GM18868 (cell line): ENCODE measurements at regions not wholly inside any gene's neighbourhood (a gene's known extent, or its start where the extent isn't known, plus 50 kb on each side); places are given as distances from the start of the nearest gene placed in this dataset.
"Not testable (repeated sequence)": the region's sequence is repeated elsewhere in the genome, so short reads cannot be mapped to it uniquely, and the experiment has no call there.

Experiments
- ATAC-seq: cut with Tn5 transposase; IDR thresholded peaks from one replicate; pipeline ENCODE4 v1.9.1; 2021; ENCODE audit warnings: mild to moderate bottlenecking, moderate library complexity; ENCODE audit not compliant: unreplicated experiment

- no peak for ATAC-seq
Measured at GRCh38 chr13:94824601-94825000, 112.3 kb upstream of the SOX21 start.

GRCh38 chr13:94822356-94822755 lies 110.0 kb upstream of the SOX21 start:
- ATAC-seq = no peak

GRCh38 chr13:94816256-94816655 lies 103.9 kb upstream of the SOX21 start:
- ATAC-seq = no peak

GRCh38 chr13:94813920-94814475 lies 101.7 kb upstream of the SOX21 start:
- ATAC-seq = peak; percentile 85

GRCh38 chr13:94811753-94812152 lies 99.4 kb upstream of the SOX21 start:
- no peak for ATAC-seq

- no peak for ATAC-seq
Measured at GRCh38 chr13:94800423-94800822, 88.1 kb upstream of the SOX21 start.

- ATAC-seq = no peak
Measured at GRCh38 chr13:94799299-94799698, 87.0 kb upstream of the SOX21 start.

- no peak for ATAC-seq
Measured at GRCh38 chr13:94798738-94799137, 86.4 kb upstream of the SOX21 start.

- no peak for ATAC-seq
Measured at GRCh38 chr13:94795292-94795691, 82.9 kb upstream of the SOX21 start.

GRCh38 chr13:94786246-94786645 lies 73.9 kb upstream of the SOX21 start:
- ATAC-seq = not testable (repeated sequence)

- ATAC-seq = no peak
Measured at GRCh38 chr13:94784066-94784465, 71.7 kb upstream of the SOX21 start.

- ATAC-seq = no peak
Measured at GRCh38 chr13:94783489-94783888, 71.1 kb upstream of the SOX21 start.

GRCh38 chr13:94780421-94780820 lies 68.1 kb upstream of the SOX21 start:
- ATAC-seq = no peak

- no peak for ATAC-seq
Measured at GRCh38 chr13:94778986-94779385, 66.6 kb upstream of the SOX21 start.

GRCh38 chr13:94778585-94778984 lies 66.2 kb upstream of the SOX21 start:
- no peak for ATAC-seq

GRCh38 chr13:94776956-94777355 lies 64.6 kb upstream of the SOX21 start:
- no peak for ATAC-seq

GRCh38 chr13:94776300-94776699 lies 64.0 kb upstream of the SOX21 start:
- no peak for ATAC-seq

GRCh38 chr13:94765814-94766213 lies 53.5 kb upstream of the SOX21 start:
- ATAC-seq = no peak

GRCh38 chr13:94764576-94765321 lies 52.4 kb upstream of the SOX21 start:
- ATAC-seq = no peak
